AG04450 (cell line): ENCODE measurements at regions not wholly inside any gene's neighbourhood (a gene's known extent, or its start where the extent isn't known, plus 50 kb on each side); places are given as distances from the start of the nearest gene placed in this dataset.
"Not testable (repeated sequence)": the region's sequence is repeated elsewhere in the genome, so short reads cannot be mapped to it uniquely, and the experiment has no call there.

Source experiments
- CTCF ChIA-PET: fragments of 300-600, 350-600 bp; formaldehyde crosslinking; extraction: SDS; loops from one replicate; lab custom pipeline; 2022; ENCODE audit warnings: antibody characterized with exemption, inconsistent platforms; lab: Charles Lee
- POLR2A ChIA-PET: fragments of 350-600 bp; formaldehyde crosslinking; extraction: SDS; loops from one replicate; lab custom pipeline; 2021; ENCODE audit warnings: antibody characterized with exemption, inconsistent platforms; lab: Yijun Ruan, JAX
- DNase-seq: peaks from one replicate; pipeline ENCODE4 v3.0.0-alpha.2; 2011; ENCODE audit warnings: low read depth, low spot score
- H3K27ac ChIP-seq: one replicate; pipeline ENCODE4 v1.5.1; 2012; ENCODE audit warnings: low read depth, low read length, control low read depth
- H3K27me3 ChIP-seq: one replicate; pipeline ENCODE4 v1.6.0; 2012; ENCODE audit warnings: low read length; ENCODE audit not compliant: control insufficient read depth, insufficient read depth
- H3K4me3 ChIP-seq: 2 replicates; pipeline ENCODE4 v1.5.1; 2011; ENCODE audit warnings: mild to moderate bottlenecking, low read depth, low read length, control low read depth
- H3K9me3 ChIP-seq: 2 replicates; pipeline ENCODE4 v1.5.1; 2012; ENCODE audit warnings: low read length; ENCODE audit not compliant: control insufficient read depth, insufficient read depth
- CTCF ChIP-seq: IDR thresholded peaks from 2 replicates; pipeline ENCODE4 v1.5.1; 2011; ENCODE audit warnings: low read depth, low read length, control low read depth, inconsistent platforms

- ChIA-PET POLR2A (no interaction called here), CTCF (no interaction called here)
- Histone ChIP-seq H3K9me3 (no peaks in the 10 kb centered on the region), H3K27ac (no peak overlapping the region), H3K27me3 (peaks cover 4% of the 10 kb centered on the region), H3K4me3 (no peak overlapping the region)
- DNase-seq, result no peak
- TF ChIP-seq CTCF, result no peak
Observed at GRCh38 chr11:45733176-45733575, 67.8 kb upstream of the CHST1 start.

DNA sequence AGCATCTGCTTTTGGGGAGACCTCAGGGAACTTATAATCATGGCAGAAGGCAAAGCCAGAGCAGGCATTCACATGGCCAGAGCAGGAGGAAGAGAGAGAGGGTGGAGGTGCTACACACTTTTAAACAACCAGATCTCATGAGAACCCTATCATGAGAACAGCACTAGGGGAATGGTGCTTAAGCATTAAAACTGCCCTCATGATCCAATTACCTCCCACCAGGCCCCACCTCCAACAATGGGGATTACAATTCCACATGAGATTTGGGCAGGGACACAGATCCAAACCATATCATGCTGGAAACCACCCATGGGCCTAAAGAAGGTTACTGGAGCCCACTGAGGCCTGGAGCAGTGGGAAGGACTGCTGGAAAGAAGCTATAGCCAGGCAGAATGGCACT, 66.9 kb upstream of the CHST1 start:
- ChIA-PET CTCF (no interaction called here), POLR2A (no interaction called here)
- TF ChIP-seq CTCF, result no peak

DNA sequence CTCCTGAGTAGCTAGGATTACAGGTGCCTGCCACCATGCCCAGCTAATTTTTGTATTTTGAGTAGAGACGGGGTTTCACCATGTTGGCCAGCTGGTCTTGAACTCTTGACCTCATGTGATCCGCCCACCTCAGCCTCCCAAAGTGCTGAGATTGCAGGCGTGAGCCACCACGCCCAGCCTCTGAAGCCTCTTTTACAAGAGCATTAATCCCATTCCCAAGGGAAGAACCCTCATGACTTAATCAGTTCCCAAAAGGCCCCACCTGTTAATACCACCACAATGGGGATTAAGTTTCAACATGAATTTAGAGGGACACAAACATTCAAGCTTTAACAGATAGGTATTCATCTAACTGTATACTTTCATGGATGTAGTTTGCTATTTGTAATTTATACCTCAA, 65.7 kb upstream of the CHST1 start:
- H3K9me3 ChIP-seq, H3K4me3 ChIP-seq, H3K27ac ChIP-seq, DNase-seq, H3K27me3 ChIP-seq, POLR2A ChIA-PET, CTCF ChIA-PET: not testable (repeated sequence)

More for the DNA sequence above, 66.9 kb upstream of the CHST1 start:
- Histone ChIP-seq H3K27me3 (peaks cover 6% of the 10 kb centered on the region), H3K27ac (no peak overlapping the region), H3K9me3 (no peaks in the 10 kb centered on the region), H3K4me3 (no peak overlapping the region)
- no peak for DNase-seq

- no peak for DNase-seq
- ChIA-PET POLR2A (no interaction called here), CTCF (interaction anchor here (0.6 kb wide), 1 partner anchor 20 kb away, joined by 3 read pairs; no protein-coding TSS in a partner anchor)
- Histone ChIP-seq H3K27ac (no peak overlapping the region), H3K4me3 (no peak overlapping the region), H3K27me3 (peaks cover 6% of the 10 kb centered on the region), H3K9me3 (no peaks in the 10 kb centered on the region)
- TF ChIP-seq CTCF, result no peak
Observed at GRCh38 chr11:45730014-45730413, 64.6 kb upstream of the CHST1 start.

- Histone ChIP-seq H3K27me3 (peaks cover 8% of the 10 kb centered on the region), H3K27ac (no peak overlapping the region), H3K9me3 (no peaks in the 10 kb centered on the region), H3K4me3 (no peak overlapping the region)
- no peak for DNase-seq
- TF ChIP-seq CTCF, result no peak
- ChIA-PET CTCF (interaction anchor here (0.6 kb wide), 1 partner anchor 11 kb away, joined by 3 read pairs; no protein-coding TSS in a partner anchor), POLR2A (no interaction called here)
Observed at GRCh38 chr11:45726493-45727054, 61.2 kb upstream of the CHST1 start.
